T1000 (cell line): ENCODE measurements at regions not wholly inside any gene's neighbourhood (a gene's known extent, or its start where the extent isn't known, plus 50 kb on each side); places are given as distances from the start of the nearest gene placed in this dataset.

Source experiments
- DNase-seq: peaks from one replicate; lab custom pipeline; 2025; ENCODE audit warnings: mixed read lengths; lab: John Stamatoyannopoulos, UW

- DNase-seq, result no peak
Observed at GRCh38 chr1:69319287-69319686, 248.4 kb upstream of the LRRC7 start.

- no peak for DNase-seq
Observed at GRCh38 chr1:69320757-69321211, 246.9 kb upstream of the LRRC7 start.

GRCh38 chr1:69321311-69321710 lies 246.4 kb upstream of the LRRC7 start:
- no peak for DNase-seq

- DNase-seq, result no peak
Observed at GRCh38 chr1:69328186-69328585, 239.5 kb upstream of the LRRC7 start.

- DNase-seq, result no peak
Observed at GRCh38 chr1:69363236-69363635, 204.5 kb upstream of the LRRC7 start.

GRCh38 chr1:69373520-69373919 lies 194.2 kb upstream of the LRRC7 start:
- DNase-seq, result no peak

GRCh38 chr1:69376408-69376807 lies 191.3 kb upstream of the LRRC7 start:
- DNase-seq, result no peak

- no peak for DNase-seq
Observed at GRCh38 chr1:69377507-69377906, 190.2 kb upstream of the LRRC7 start.

GRCh38 chr1:69388044-69388443 lies 179.7 kb upstream of the LRRC7 start:
- DNase-seq, result no peak

GRCh38 chr1:69400128-69400527 lies 167.6 kb upstream of the LRRC7 start:
- DNase-seq, result no peak

- DNase-seq, result no peak
Observed at GRCh38 chr1:69401879-69402278, 165.8 kb upstream of the LRRC7 start.

GRCh38 chr1:69403756-69404320 lies 163.9 kb upstream of the LRRC7 start:
- DNase-seq, result no peak

- no peak for DNase-seq
Observed at GRCh38 chr1:69404486-69404885, 163.2 kb upstream of the LRRC7 start.

- no peak for DNase-seq
Observed at GRCh38 chr1:69406244-69406643, 161.5 kb upstream of the LRRC7 start.

GRCh38 chr1:69409731-69410456 lies 157.8 kb upstream of the LRRC7 start:
- no peak for DNase-seq

GRCh38 chr1:69410457-69410850 lies 157.3 kb upstream of the LRRC7 start:
- no peak for DNase-seq

GRCh38 chr1:69410893-69411292 lies 156.8 kb upstream of the LRRC7 start:
- DNase-seq, result no peak

- no peak for DNase-seq
Observed at GRCh38 chr1:69411617-69412016, 156.1 kb upstream of the LRRC7 start.

GRCh38 chr1:69413129-69413528 lies 154.6 kb upstream of the LRRC7 start:
- no peak for DNase-seq

GRCh38 chr1:69414574-69414973 lies 153.1 kb upstream of the LRRC7 start:
- DNase-seq, result no peak

GRCh38 chr1:69421286-69421685 lies 146.4 kb upstream of the LRRC7 start:
- DNase-seq, result no peak

GRCh38 chr1:69425871-69426270 lies 141.9 kb upstream of the LRRC7 start:
- no peak for DNase-seq

- no peak for DNase-seq
Observed at GRCh38 chr1:69426401-69426800, 141.3 kb upstream of the LRRC7 start.

- no peak for DNase-seq
Observed at GRCh38 chr1:69433073-69433472, 134.6 kb upstream of the LRRC7 start.
